HepG2 (cell line): ENCODE measurements at regions not wholly inside any gene's neighbourhood (a gene's known extent, or its start where the extent isn't known, plus 50 kb on each side); places are given as distances from the start of the nearest gene placed in this dataset.

Source experiments
- CCAR2 ChIP-seq: fragments of 200-400 bp; formaldehyde crosslinking; optimal IDR thresholded peaks from 2 replicates; pipeline ENCODE3; 2018; ENCODE audit warnings: low read depth, mild to moderate bottlenecking, low read length, moderate library complexity
- GPN1 ChIP-seq: sonication (generic); formaldehyde crosslinking; IDR thresholded peaks from 2 replicates; pipeline ENCODE4 v1.5.1; 2020; ENCODE audit warnings: missing genetic modification reagents, borderline replicate concordance
- HES4 ChIP-seq: sonication (generic); formaldehyde crosslinking; IDR thresholded peaks from 2 replicates; pipeline ENCODE4 v1.9.0; 2021; ENCODE audit warnings: mild to moderate bottlenecking, missing genetic modification reagents, borderline replicate concordance
- KLF13 ChIP-seq: sonication (generic); formaldehyde crosslinking; IDR thresholded peaks from 2 replicates; pipeline ENCODE4 v1.4.0; 2020; ENCODE audit warnings: mild to moderate bottlenecking, missing genetic modification reagents
- NCOA1 ChIP-seq: sonication (generic); formaldehyde crosslinking; IDR thresholded peaks from 2 replicates; pipeline ENCODE4 v1.9.0; 2021; ENCODE audit warnings: missing genetic modification reagents
- NFIC ChIP-seq: IDR thresholded peaks from 2 replicates; pipeline ENCODE4 v1.6.1; 2012; ENCODE audit warnings: mild to moderate bottlenecking, low read length, inconsistent platforms
- NR1H2 ChIP-seq: sonication (generic); formaldehyde crosslinking; IDR thresholded peaks from 2 replicates; pipeline ENCODE4 v1.8.1; 2022; ENCODE audit warnings: low read depth, missing genetic modification reagents, borderline replicate concordance
- ONECUT2 ChIP-seq: sonication (generic); formaldehyde crosslinking; IDR thresholded peaks from 2 replicates; pipeline ENCODE4 v1.4.0; 2020; ENCODE audit warnings: missing genetic modification reagents
- PHB2 ChIP-seq: fragments of 450-650 bp; IDR thresholded peaks from 2 replicates; pipeline ENCODE4 v1.6.1; 2018; ENCODE audit not compliant: partially characterized antibody
- PHF8 ChIP-seq: sonication (generic); formaldehyde crosslinking; IDR thresholded peaks from 2 replicates; pipeline ENCODE4 v1.5.0; 2020; ENCODE audit warnings: missing genetic modification reagents
- RFXAP ChIP-seq: sonication (generic); formaldehyde crosslinking; IDR thresholded peaks from 2 replicates; pipeline ENCODE4 v1.4.0; 2020; ENCODE audit warnings: missing genetic modification reagents, borderline replicate concordance
- STAT6 ChIP-seq: sonication (generic); formaldehyde crosslinking; IDR thresholded peaks from 2 replicates; pipeline ENCODE4 v1.4.0; 2020; ENCODE audit warnings: missing genetic modification reagents, mild to moderate bottlenecking, borderline replicate concordance
- ZFP82 ChIP-seq: sonication (generic); formaldehyde crosslinking; IDR thresholded peaks from 2 replicates; pipeline ENCODE4 v1.5.1; 2020; ENCODE audit warnings: mild to moderate bottlenecking, missing genetic modification reagents, borderline replicate concordance
- ZNF230 ChIP-seq: sonication (generic); formaldehyde crosslinking; IDR thresholded peaks from 2 replicates; pipeline ENCODE4 v1.4.0; 2020; ENCODE audit warnings: mild to moderate bottlenecking, missing genetic modification reagents
- ZNF317 ChIP-seq: sonication (generic); formaldehyde crosslinking; IDR thresholded peaks from 2 replicates; pipeline ENCODE4 v1.5.0; 2020; ENCODE audit warnings: mild to moderate bottlenecking, missing genetic modification reagents
- ZNF326 ChIP-seq: sonication (generic); formaldehyde crosslinking; IDR thresholded peaks from 2 replicates; pipeline ENCODE4 v1.4.0; 2020; ENCODE audit warnings: missing genetic modification reagents, borderline replicate concordance
- ZNF354B ChIP-seq: sonication (generic); formaldehyde crosslinking; IDR thresholded peaks from 2 replicates; pipeline ENCODE4 v1.8.0; 2022; ENCODE audit warnings: mild to moderate bottlenecking, missing genetic modification reagents
- ZNF577 ChIP-seq: sonication (generic); formaldehyde crosslinking; IDR thresholded peaks from 2 replicates; pipeline ENCODE4 v1.4.0; 2020; ENCODE audit warnings: mild to moderate bottlenecking, low read depth, missing genetic modification reagents, borderline replicate concordance
- ZNF7 ChIP-seq: IDR thresholded peaks from 2 replicates; pipeline ENCODE4 v1.6.1; 2016; ENCODE audit warnings: missing biosample characterization, missing genetic modification reagents
- ZNF839 ChIP-seq: sonication (generic); formaldehyde crosslinking; IDR thresholded peaks from 2 replicates; pipeline ENCODE4 v1.4.0; 2020; ENCODE audit warnings: missing genetic modification reagents, mild to moderate bottlenecking, borderline replicate concordance
- TF ChIP-seq, protein P1 (sequence below): sonication (generic); formaldehyde crosslinking; IDR thresholded peaks from 2 replicates; pipeline ENCODE4 v1.4.0; 2020; ENCODE audit warnings: mild to moderate bottlenecking, missing genetic modification reagents
- TF ChIP-seq, protein P2 (sequence below): sonication (generic); formaldehyde crosslinking; IDR thresholded peaks from 2 replicates; pipeline ENCODE4 v1.5.1; 2020; ENCODE audit warnings: missing genetic modification reagents, mild to moderate bottlenecking, borderline replicate concordance
- TF ChIP-seq, protein P3 (sequence below): sonication (generic); formaldehyde crosslinking; IDR thresholded peaks from 2 replicates; pipeline ENCODE4 v1.4.0; 2020; ENCODE audit warnings: mild to moderate bottlenecking, missing genetic modification reagents

- TF ChIP-seq NCOA1 (CRISPR knock-in tag) (no peak), ZNF839 (CRISPR knock-in tag) (no peak), PHB2 (no peak), ONECUT2 (CRISPR knock-in tag) (no peak), NFIC (no peak), GPN1 (CRISPR knock-in tag) (no peak), ZFP82 (peak; percentile 88; the same call in 1 of the 2 replicates), ZNF577 (CRISPR knock-in tag) (no peak), PHF8 (peak; percentile 86), ZNF317 (0 out of 2 replicates have a peak, but pooled peaks have one; percentile 40), ZNF7 (CRISPR knock-in tag) (no peak), NR1H2 (0 out of 2 replicates have a peak, but pooled peaks have one; percentile 23), ZNF326 (CRISPR knock-in tag) (no peak), ZNF230 (peak; percentile 95), HES4 (CRISPR knock-in tag) (peak; percentile 89), RFXAP (CRISPR knock-in tag) (peak; percentile 96), ZNF354B (no peak), STAT6 (no peak), CCAR2 (no peak), KLF13 (CRISPR knock-in tag) (no peak)
- TF ChIP-seq, protein P1, sequence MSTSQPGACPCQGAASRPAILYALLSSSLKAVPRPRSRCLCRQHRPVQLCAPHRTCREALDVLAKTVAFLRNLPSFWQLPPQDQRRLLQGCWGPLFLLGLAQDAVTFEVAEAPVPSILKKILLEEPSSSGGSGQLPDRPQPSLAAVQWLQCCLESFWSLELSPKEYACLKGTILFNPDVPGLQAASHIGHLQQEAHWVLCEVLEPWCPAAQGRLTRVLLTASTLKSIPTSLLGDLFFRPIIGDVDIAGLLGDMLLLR (CRISPR knock-in tag) = peak; percentile 88
- TF ChIP-seq, protein P2, sequence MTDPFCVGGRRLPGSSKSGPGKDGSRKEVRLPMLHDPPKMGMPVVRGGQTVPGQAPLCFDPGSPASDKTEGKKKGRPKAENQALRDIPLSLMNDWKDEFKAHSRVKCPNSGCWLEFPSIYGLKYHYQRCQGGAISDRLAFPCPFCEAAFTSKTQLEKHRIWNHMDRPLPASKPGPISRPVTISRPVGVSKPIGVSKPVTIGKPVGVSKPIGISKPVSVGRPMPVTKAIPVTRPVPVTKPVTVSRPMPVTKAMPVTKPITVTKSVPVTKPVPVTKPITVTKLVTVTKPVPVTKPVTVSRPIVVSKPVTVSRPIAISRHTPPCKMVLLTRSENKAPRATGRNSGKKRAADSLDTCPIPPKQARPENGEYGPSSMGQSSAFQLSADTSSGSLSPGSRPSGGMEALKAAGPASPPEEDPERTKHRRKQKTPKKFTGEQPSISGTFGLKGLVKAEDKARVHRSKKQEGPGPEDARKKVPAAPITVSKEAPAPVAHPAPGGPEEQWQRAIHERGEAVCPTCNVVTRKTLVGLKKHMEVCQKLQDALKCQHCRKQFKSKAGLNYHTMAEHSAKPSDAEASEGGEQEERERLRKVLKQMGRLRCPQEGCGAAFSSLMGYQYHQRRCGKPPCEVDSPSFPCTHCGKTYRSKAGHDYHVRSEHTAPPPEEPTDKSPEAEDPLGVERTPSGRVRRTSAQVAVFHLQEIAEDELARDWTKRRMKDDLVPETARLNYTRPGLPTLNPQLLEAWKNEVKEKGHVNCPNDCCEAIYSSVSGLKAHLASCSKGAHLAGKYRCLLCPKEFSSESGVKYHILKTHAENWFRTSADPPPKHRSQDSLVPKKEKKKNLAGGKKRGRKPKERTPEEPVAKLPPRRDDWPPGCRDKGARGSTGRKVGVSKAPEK = no peak
- TF ChIP-seq, protein P3, sequence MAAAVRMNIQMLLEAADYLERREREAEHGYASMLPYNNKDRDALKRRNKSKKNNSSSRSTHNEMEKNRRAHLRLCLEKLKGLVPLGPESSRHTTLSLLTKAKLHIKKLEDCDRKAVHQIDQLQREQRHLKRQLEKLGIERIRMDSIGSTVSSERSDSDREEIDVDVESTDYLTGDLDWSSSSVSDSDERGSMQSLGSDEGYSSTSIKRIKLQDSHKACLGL (CRISPR knock-in tag) = peak; percentile 92
Observed at GRCh38 chr9:94030318-94031179, 53.7 kb upstream of the PTPDC1 start (continued).
